ENCODE measurements at regions not wholly inside any gene's neighbourhood (a gene's known extent, or its start where the extent isn't known, plus 50 kb on each side); places are given as distances from the start of the nearest gene placed in this dataset.
"Not testable (repeated sequence)": the region's sequence is repeated elsewhere in the genome, so short reads cannot be mapped to it uniquely, and the experiment has no call there.

- TF ChIP-seq, protein P1, sequence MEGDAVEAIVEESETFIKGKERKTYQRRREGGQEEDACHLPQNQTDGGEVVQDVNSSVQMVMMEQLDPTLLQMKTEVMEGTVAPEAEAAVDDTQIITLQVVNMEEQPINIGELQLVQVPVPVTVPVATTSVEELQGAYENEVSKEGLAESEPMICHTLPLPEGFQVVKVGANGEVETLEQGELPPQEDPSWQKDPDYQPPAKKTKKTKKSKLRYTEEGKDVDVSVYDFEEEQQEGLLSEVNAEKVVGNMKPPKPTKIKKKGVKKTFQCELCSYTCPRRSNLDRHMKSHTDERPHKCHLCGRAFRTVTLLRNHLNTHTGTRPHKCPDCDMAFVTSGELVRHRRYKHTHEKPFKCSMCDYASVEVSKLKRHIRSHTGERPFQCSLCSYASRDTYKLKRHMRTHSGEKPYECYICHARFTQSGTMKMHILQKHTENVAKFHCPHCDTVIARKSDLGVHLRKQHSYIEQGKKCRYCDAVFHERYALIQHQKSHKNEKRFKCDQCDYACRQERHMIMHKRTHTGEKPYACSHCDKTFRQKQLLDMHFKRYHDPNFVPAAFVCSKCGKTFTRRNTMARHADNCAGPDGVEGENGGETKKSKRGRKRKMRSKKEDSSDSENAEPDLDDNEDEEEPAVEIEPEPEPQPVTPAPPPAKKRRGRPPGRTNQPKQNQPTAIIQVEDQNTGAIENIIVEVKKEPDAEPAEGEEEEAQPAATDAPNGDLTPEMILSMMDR (IDR thresholded peaks at IDR 0.05) = not testable (repeated sequence)
- not testable (repeated sequence) for TF ChIP-seq POLR2A (IDR thresholded peaks at IDR 0.05)
Measured at GRCh38 chr14:71254091-71254719, 346.9 kb downstream of the PCNX1 start.

Data from body of pancreas (tissue), 4 donors.